A549 (cell line): ENCODE measurements at regions not wholly inside any gene's neighbourhood (a gene's known extent, or its start where the extent isn't known, plus 50 kb on each side); places are given as distances from the start of the nearest gene placed in this dataset.

Experiments
- CHD2 ChIP-seq: fragments of 150-350 bp; IDR thresholded peaks from 2 replicates; pipeline ENCODE4 v1.6.1; 2014; ENCODE audit warnings: low read length; ENCODE audit not compliant: partially characterized antibody
- EP300 ChIP-seq, 2 experiments: fragments of >200 bp; sonication (Bioruptor Twin); formaldehyde crosslinking; IDR thresholded peaks; 2 replicates in 1 of 2; 3 replicates in 1 of 2; pipeline ENCODE4 v1.6.1; 2016 to 2017
- KDM1A ChIP-seq: fragments of 200-600 bp; sonication (generic); IDR thresholded peaks from 2 replicates; pipeline ENCODE4 v1.6.1; 2016; ENCODE audit warnings: low read depth, mild to moderate bottlenecking
- MAFK ChIP-seq: fragments of 450-650 bp; IDR thresholded peaks from 2 replicates; pipeline ENCODE4 v1.6.1; 2014; ENCODE audit not compliant: partially characterized antibody
- MAZ ChIP-seq: fragments of 150-350 bp; IDR thresholded peaks from 2 replicates; pipeline ENCODE4 v1.6.1; 2014; ENCODE audit warnings: antibody characterized with exemption, low read depth, low read length, borderline replicate concordance
- PBX3 ChIP-seq: IDR thresholded peaks from 2 replicates; pipeline ENCODE4 v1.6.1; 2012
- POLR2A ChIP-seq: IDR thresholded peaks from 2 replicates; pipeline ENCODE4 v1.6.1; 2012; ENCODE audit warnings: mild to moderate bottlenecking, low read length
- ZSCAN20 ChIP-seq: fragments of 250-450 bp; sonication (Bioruptor Pico); IDR thresholded peaks from 2 replicates; pipeline ENCODE4 v1.8.0; 2022; ENCODE audit warnings: mild to moderate bottlenecking, moderate library complexity
- TF ChIP-seq, protein P1 (sequence below): fragments of >200 bp; sonication (Bioruptor Twin); formaldehyde crosslinking; IDR thresholded peaks from 2 replicates; pipeline ENCODE4 v1.6.1; 2016
- TF ChIP-seq, protein P2 (sequence below): fragments of >200 bp; sonication (Bioruptor Twin); formaldehyde crosslinking; IDR thresholded peaks from 3 replicates; pipeline ENCODE4 v1.5.1; 2016
- TF ChIP-seq, protein P3 (sequence below): IDR thresholded peaks from 2 replicates; pipeline ENCODE4 v1.6.1; 2012
- TF ChIP-seq, protein P4 (sequence below): fragments of 150-350 bp; IDR thresholded peaks from 2 replicates; pipeline ENCODE4 v1.6.1; 2014; ENCODE audit warnings: low read depth, mild to moderate bottlenecking, low read length

GRCh38 chr2:133878326-133878725 is 310.1 kb upstream of the NCKAP5 start:
- TF ChIP-seq, protein P1, sequence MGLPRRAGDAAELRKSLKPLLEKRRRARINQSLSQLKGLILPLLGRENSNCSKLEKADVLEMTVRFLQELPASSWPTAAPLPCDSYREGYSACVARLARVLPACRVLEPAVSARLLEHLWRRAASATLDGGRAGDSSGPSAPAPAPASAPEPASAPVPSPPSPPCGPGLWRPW, result no peak
- TF ChIP-seq MAZ (no peak), PBX3 (no peak), MAFK (no peak), POLR2A (no peak), CHD2 (no peak), EP300 (IDR thresholded peaks at IDR 0.05) (no peak), KDM1A (no peak), ZSCAN20 (CRISPR knock-in tag) (no peak)
- TF ChIP-seq, protein P2, sequence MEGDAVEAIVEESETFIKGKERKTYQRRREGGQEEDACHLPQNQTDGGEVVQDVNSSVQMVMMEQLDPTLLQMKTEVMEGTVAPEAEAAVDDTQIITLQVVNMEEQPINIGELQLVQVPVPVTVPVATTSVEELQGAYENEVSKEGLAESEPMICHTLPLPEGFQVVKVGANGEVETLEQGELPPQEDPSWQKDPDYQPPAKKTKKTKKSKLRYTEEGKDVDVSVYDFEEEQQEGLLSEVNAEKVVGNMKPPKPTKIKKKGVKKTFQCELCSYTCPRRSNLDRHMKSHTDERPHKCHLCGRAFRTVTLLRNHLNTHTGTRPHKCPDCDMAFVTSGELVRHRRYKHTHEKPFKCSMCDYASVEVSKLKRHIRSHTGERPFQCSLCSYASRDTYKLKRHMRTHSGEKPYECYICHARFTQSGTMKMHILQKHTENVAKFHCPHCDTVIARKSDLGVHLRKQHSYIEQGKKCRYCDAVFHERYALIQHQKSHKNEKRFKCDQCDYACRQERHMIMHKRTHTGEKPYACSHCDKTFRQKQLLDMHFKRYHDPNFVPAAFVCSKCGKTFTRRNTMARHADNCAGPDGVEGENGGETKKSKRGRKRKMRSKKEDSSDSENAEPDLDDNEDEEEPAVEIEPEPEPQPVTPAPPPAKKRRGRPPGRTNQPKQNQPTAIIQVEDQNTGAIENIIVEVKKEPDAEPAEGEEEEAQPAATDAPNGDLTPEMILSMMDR, result no peak
- TF ChIP-seq, protein P3, sequence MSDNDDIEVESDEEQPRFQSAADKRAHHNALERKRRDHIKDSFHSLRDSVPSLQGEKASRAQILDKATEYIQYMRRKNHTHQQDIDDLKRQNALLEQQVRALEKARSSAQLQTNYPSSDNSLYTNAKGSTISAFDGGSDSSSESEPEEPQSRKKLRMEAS, result no peak
- TF ChIP-seq, protein P4, sequence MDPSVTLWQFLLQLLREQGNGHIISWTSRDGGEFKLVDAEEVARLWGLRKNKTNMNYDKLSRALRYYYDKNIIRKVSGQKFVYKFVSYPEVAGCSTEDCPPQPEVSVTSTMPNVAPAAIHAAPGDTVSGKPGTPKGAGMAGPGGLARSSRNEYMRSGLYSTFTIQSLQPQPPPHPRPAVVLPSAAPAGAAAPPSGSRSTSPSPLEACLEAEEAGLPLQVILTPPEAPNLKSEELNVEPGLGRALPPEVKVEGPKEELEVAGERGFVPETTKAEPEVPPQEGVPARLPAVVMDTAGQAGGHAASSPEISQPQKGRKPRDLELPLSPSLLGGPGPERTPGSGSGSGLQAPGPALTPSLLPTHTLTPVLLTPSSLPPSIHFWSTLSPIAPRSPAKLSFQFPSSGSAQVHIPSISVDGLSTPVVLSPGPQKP, result no peak
